Keratinocyte (primary cell): ENCODE measurements at regions not wholly inside any gene's neighbourhood (a gene's known extent, or its start where the extent isn't known, plus 50 kb on each side); places are given as distances from the start of the nearest gene placed in this dataset.

Experiments
- DNase-seq: peaks from one replicate; pipeline ENCODE4 v3.0.0-alpha.2; 2011; ENCODE audit warnings: low read depth, missing footprints, low spot score
- FAIRE-seq: peaks from 2 replicates; lab custom pipeline; 2011; peaks lifted over from hg19 to GRCh38; lab: Jason Lieb, UNC
- H2AFZ ChIP-seq: 2 replicates; pipeline ENCODE4 v1.6.0; 2012; ENCODE audit warnings: low read length, control low read depth, inconsistent platforms; ENCODE audit not compliant: control insufficient read depth
- H3K27ac ChIP-seq: 2 replicates; pipeline ENCODE4 v1.5.1; 2011; ENCODE audit warnings: low read length; ENCODE audit not compliant: control insufficient read depth, insufficient read depth
- H3K27me3 ChIP-seq: 3 replicates; pipeline ENCODE4 v1.6.0; 2011; ENCODE audit warnings: low read length; ENCODE audit not compliant: control insufficient read depth, insufficient read depth; ENCODE audit errors: extremely low read depth
- H3K36me3 ChIP-seq, 2 experiments: 2 replicates in 1 of 2; 3 replicates in 1 of 2; pipeline ENCODE4 v1.5.1; 2011; ENCODE audit warnings: low read length in 2 of 2, mild to moderate bottlenecking in 1 of 2; ENCODE audit not compliant: control insufficient read depth in 2 of 2, insufficient read depth in 2 of 2; ENCODE audit errors: extremely low read depth in 1 of 2
- H3K4me1 ChIP-seq: 3 replicates; pipeline ENCODE4 v1.5.1; 2011; ENCODE audit warnings: low read length; ENCODE audit not compliant: control insufficient read depth, insufficient read depth; ENCODE audit errors: extremely low read depth
- H3K4me2 ChIP-seq: 3 replicates; pipeline ENCODE4 v1.6.0; 2011; ENCODE audit warnings: low read depth, low read length; ENCODE audit not compliant: control insufficient read depth, insufficient read depth; ENCODE audit errors: extremely low read depth
- H3K4me3 ChIP-seq, 3 experiments: fragments of 200-600 bp in 1 of 3; sonication (generic) in 1 of 3; 2 replicates in 2 of 3; 3 replicates in 1 of 3; pipeline ENCODE4 v1.5.1; 2011 to 2016; ENCODE audit warnings: low read length in 3 of 3, mild to moderate bottlenecking in 3 of 3, control low read depth in 2 of 3, inconsistent platforms in 1 of 3, low read depth in 1 of 3, mixed read lengths in 1 of 3, mixed run types in 1 of 3, moderate library complexity in 1 of 3; ENCODE audit not compliant: control insufficient read depth in 2 of 3, insufficient read depth in 2 of 3; ENCODE audit errors: extremely low read depth in 1 of 3
- H3K79me2 ChIP-seq: 2 replicates; pipeline ENCODE4 v1.6.0; 2012; ENCODE audit warnings: low read length; ENCODE audit not compliant: control insufficient read depth, insufficient read depth
- H3K9ac ChIP-seq: 3 replicates; pipeline ENCODE4 v1.6.0; 2011; ENCODE audit warnings: low read length; ENCODE audit not compliant: control insufficient read depth, insufficient read depth; ENCODE audit errors: extremely low read depth
- H3K9me1 ChIP-seq: 3 replicates; pipeline ENCODE4 v1.6.0; 2011; ENCODE audit warnings: low read length; ENCODE audit not compliant: control insufficient read depth, insufficient read depth; ENCODE audit errors: extremely low read depth
- H3K9me3 ChIP-seq: 2 replicates; pipeline ENCODE4 v1.5.1; 2012; ENCODE audit warnings: low read depth, low read length; ENCODE audit not compliant: control insufficient read depth
- H4K20me1 ChIP-seq: 3 replicates; pipeline ENCODE4 v1.6.0; 2011; ENCODE audit warnings: low read length; ENCODE audit not compliant: control insufficient read depth, insufficient read depth; ENCODE audit errors: extremely low read depth
- EZH2 ChIP-seq: IDR thresholded peaks from one replicate; pipeline ENCODE4 v1.6.1; 2012; ENCODE audit warnings: inconsistent platforms, mild to moderate bottlenecking, low read length, moderate library complexity
- dilution Hi-C: fragments of 300-500 bp; cut with MboI; formaldehyde crosslinking; loops from one replicate; pipeline ENCODE4 v1.7.0; 2020; ENCODE audit warnings: low sequenced_read_pairs; ENCODE audit not compliant: extremely low pct_ligation_motif_present
- TF ChIP-seq, protein P1 (sequence below), 3 experiments: IDR thresholded peaks in 1 of 3; conservative IDR thresholded peaks in 1 of 3; optimal IDR thresholded peaks in 1 of 3; 2 replicates in 2 of 3; 3 replicates in 1 of 3; pipeline versions ENCODE3 to v1.5.1; 2011; ENCODE audit warnings: low read length in 3 of 3, mild to moderate bottlenecking in 3 of 3, moderate library complexity in 2 of 3, control low read depth in 1 of 3, inconsistent platforms in 1 of 3; ENCODE audit not compliant: insufficient read depth in 2 of 3; ENCODE audit errors: extremely low read depth in 1 of 3

DNA sequence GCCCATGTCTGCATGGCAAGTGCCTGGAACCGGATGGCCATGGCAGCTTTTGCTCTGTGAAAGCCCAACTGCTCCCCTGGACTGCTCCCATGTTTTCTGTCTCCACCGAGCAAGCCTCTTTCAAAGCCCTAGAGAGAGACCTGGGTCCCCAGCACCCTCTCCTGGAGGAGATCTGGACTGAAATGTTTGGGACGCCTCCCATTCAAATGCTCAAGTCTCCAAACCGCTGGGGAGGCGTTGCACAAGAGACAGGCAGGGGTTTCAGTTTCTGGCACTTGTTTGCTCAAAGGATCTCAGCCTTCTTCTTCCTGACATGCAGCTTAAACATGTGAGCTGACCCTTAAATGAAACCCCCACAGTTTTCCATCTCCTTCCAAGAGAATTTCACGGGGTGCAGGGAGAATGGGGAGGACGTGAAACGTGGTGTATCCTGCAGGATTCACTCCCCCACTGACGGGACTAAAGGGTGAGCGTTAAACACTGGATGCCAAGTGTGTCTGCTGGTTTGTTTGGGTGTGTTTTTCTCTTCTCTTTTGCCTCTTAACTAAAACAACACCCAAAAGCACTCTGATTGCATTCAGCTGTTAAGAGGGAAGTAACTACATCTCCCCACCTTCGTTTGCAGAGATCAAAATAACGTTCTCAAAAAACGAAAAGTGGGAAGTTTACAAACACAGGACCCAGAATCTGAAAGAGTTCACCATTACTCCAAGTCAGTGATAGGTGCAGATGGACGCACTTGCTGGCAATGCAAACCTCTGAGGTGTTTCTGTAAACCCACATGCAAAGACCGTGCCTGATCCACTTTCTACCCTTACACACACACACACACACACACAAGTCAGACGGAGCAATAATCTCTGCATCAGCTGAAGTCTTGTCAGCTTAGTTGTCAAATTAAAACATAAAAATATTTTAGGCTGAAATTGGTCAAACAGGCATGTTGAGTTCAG lies 256.9 kb downstream of the C16orf95 start:
- Histone ChIP-seq H4K20me1 (no peaks in the 10 kb centered on the region), H3K9me1 (no peaks in the 10 kb centered on the region), H3K4me2 (no peak overlapping the region), H3K27ac (no peak overlapping the region), H3K79me2 (no peaks in the 10 kb centered on the region), H3K36me3 (no peaks in the 10 kb centered on the region), H3K4me1 (no peaks in the 10 kb centered on the region), H3K9ac (no peak overlapping the region), H3K9me3 (no peaks in the 10 kb centered on the region), H2AFZ (no peak overlapping the region), H3K4me3 (no peak overlapping the region), H3K27me3 (peaks cover 2% of the 10 kb centered on the region)
- dilution Hi-C loops: no loop called here
- DNase-seq: no peak
- no peak for FAIRE-seq
- no peak for TF ChIP-seq EZH2
- TF ChIP-seq, protein P1, sequence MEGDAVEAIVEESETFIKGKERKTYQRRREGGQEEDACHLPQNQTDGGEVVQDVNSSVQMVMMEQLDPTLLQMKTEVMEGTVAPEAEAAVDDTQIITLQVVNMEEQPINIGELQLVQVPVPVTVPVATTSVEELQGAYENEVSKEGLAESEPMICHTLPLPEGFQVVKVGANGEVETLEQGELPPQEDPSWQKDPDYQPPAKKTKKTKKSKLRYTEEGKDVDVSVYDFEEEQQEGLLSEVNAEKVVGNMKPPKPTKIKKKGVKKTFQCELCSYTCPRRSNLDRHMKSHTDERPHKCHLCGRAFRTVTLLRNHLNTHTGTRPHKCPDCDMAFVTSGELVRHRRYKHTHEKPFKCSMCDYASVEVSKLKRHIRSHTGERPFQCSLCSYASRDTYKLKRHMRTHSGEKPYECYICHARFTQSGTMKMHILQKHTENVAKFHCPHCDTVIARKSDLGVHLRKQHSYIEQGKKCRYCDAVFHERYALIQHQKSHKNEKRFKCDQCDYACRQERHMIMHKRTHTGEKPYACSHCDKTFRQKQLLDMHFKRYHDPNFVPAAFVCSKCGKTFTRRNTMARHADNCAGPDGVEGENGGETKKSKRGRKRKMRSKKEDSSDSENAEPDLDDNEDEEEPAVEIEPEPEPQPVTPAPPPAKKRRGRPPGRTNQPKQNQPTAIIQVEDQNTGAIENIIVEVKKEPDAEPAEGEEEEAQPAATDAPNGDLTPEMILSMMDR (optimal IDR thresholded peaks at IDR 0.05 in 1 of 3, IDR thresholded peaks at IDR 0.05 in 1 of 3, conservative IDR thresholded peaks at IDR 0.05 in 1 of 3; ENCODE audit: extremely low read depth in 1 of 3, insufficient read depth in 2 of 3, low read length in 3 of 3): no peak

DNA sequence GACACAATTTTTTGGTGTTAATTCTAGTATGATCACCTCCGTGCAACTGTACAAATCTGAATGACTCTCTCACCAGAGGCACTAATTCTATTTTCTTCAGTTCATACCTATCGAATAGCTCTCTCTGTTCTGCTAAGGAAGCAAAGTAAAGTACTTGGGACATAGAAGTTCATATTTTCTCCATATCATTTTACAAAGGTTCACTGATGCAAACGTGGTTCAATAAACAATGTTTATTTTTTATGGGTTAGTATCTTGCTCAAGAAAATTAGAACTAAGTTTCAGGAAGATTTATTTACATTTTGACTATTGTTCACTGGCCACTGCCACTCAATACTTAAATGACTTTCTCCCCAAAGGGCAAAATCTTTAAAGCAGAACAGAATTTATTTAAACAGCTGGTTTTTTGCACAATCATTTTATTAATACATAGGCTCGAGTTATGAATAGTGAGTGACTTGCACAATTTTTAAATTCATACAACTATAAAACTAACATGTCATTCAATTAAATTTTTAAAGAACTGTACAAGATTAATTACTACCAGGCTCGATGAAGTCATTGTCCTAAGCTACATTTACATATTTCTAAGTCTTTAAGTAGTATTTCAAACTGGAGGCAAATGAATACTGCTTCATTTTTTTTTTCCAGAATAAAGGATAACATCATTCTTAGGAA lies 255.8 kb downstream of the C16orf95 start:
- Histone ChIP-seq H3K4me3 (no peak overlapping the region), H3K27ac (no peak overlapping the region), H3K4me2 (no peak overlapping the region), H3K4me1 (no peaks in the 10 kb centered on the region), H3K9me3 (no peaks in the 10 kb centered on the region), H3K79me2 (no peaks in the 10 kb centered on the region), H4K20me1 (no peaks in the 10 kb centered on the region), H3K27me3 (peaks cover 2% of the 10 kb centered on the region), H2AFZ (no peak overlapping the region), H3K9ac (no peak overlapping the region), H3K36me3 (no peaks in the 10 kb centered on the region), H3K9me1 (no peaks in the 10 kb centered on the region)
- dilution Hi-C loops: no loop called here
- TF ChIP-seq, protein P1 (optimal IDR thresholded peaks at IDR 0.05 in 1 of 3, IDR thresholded peaks at IDR 0.05 in 1 of 3, conservative IDR thresholded peaks at IDR 0.05 in 1 of 3; ENCODE audit: extremely low read depth in 1 of 3, insufficient read depth in 2 of 3, low read length in 3 of 3): no peak
- TF ChIP-seq EZH2: no peak
- FAIRE-seq (no peak), DNase-seq (no peak)
